Activated naive CD8-positive, alpha-beta T cell treated with anti-CD3 and anti-CD28 coated beads, Interleukin-2, amount 10 ng/mL, durations not matched to agents 7 days and 5 days (primary cell): ENCODE measurements at regions not wholly inside any gene's neighbourhood (a gene's known extent, or its start where the extent isn't known, plus 50 kb on each side); places are given as distances from the start of the nearest gene placed in this dataset.
"Not testable (repeated sequence)": the region's sequence is repeated elsewhere in the genome, so short reads cannot be mapped to it uniquely, and the experiment has no call there.

Experiments
- ATAC-seq: fragments of 150-1000 bp; cut with Tn5 transposase; one replicate; pipeline ENCODE4 v1.10.0; 2021; ENCODE audit warnings: low read depth, moderate library complexity
- POLR2A ChIA-PET: fragments of 350-600 bp; sonication (Branson Sonifier 250); formaldehyde crosslinking; loops from one replicate; lab custom pipeline; 2021; ENCODE audit warnings: antibody characterized with exemption; lab: Charles Lee
- DNase-seq: peaks from one replicate; pipeline ENCODE4 v3.0.0; 2021
- H3K27ac Mint-ChIP-seq: one replicate; pipeline ENCODE4 v1.8.0; 2022; ENCODE audit warnings: mild to moderate bottlenecking, mixed read lengths
- H3K27me3 Mint-ChIP-seq: one replicate; pipeline ENCODE4 v1.8.0; 2022; ENCODE audit warnings: mild to moderate bottlenecking, moderate library complexity, mixed read lengths
- H3K36me3 Mint-ChIP-seq: one replicate; pipeline ENCODE4 v1.8.0; 2021; ENCODE audit warnings: mild to moderate bottlenecking, mixed read lengths
- H3K4me1 Mint-ChIP-seq: one replicate; pipeline ENCODE4 v1.8.0; 2021; ENCODE audit warnings: mixed read lengths
- H3K4me3 Mint-ChIP-seq: one replicate; pipeline ENCODE4 v1.8.0; 2022; ENCODE audit warnings: mild to moderate bottlenecking, moderate library complexity, mixed read lengths
- H3K9me3 Mint-ChIP-seq: one replicate; pipeline ENCODE4 v1.8.0; 2021; ENCODE audit warnings: mixed read lengths

DNA sequence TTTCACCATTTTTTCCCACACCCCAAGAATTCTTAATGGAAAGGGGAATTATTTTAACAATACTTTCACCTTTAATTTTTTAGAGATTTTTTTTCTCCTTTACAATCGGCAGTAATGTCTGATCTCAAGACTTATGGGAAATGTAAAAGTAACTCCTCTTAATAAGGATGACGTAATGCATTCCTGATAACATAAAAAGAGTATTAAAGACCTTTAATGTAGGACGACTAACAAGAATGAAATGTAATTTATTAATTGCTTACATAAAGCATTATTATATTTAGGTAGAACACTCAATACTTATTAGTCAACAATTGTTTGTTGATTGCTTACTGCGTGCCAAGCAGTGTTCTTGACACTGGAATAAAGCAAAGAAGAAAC is 416.8 kb upstream of the NAALADL2 start:
- peaks cover 13% of the 10 kb centered on the region for H3K4me1 Mint-ChIP-seq
- no peak for DNase-seq

DNA sequence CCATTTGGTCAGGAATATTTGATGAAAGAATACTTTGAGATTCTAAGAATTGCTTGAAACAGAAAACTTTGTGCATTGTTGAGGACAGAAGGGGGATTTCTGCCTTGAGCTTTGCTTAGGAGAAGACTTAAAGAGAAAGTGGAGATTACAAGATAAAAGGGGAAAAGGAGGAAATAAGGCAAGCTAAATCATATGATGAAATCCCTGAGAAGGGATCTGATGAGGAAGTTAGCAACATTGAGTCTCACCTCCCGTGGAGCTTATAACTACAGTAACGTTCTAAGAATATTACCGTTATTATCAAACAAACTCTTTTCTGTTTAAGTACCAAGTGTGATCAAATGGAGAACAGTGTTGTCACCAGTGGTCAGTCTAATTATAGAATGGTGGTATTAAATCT is 414.7 kb upstream of the NAALADL2 start:
- no peak overlapping the region for H3K27ac Mint-ChIP-seq
- no peak overlapping the region for H3K4me3 Mint-ChIP-seq
- POLR2A ChIA-PET, result no interaction called here
- H3K36me3 Mint-ChIP-seq, result no peaks in the 10 kb centered on the region
- H3K27me3 Mint-ChIP-seq, result peaks cover 10% of the 10 kb centered on the region
- peaks cover 13% of the 10 kb centered on the region for H3K4me1 Mint-ChIP-seq
- H3K9me3 Mint-ChIP-seq, result no peaks in the 10 kb centered on the region
- DNase-seq (no peak), ATAC-seq (no peak)

More for the DNA sequence above, 416.8 kb upstream of the NAALADL2 start:
- no peaks in the 10 kb centered on the region for H3K36me3 Mint-ChIP-seq
- ATAC-seq, result no peak
- H3K9me3 Mint-ChIP-seq, result no peaks in the 10 kb centered on the region
- POLR2A ChIA-PET, result no interaction called here
- H3K27me3 Mint-ChIP-seq, result peaks cover 13% of the 10 kb centered on the region
- no peak overlapping the region for H3K27ac Mint-ChIP-seq
- no peak overlapping the region for H3K4me3 Mint-ChIP-seq

DNA sequence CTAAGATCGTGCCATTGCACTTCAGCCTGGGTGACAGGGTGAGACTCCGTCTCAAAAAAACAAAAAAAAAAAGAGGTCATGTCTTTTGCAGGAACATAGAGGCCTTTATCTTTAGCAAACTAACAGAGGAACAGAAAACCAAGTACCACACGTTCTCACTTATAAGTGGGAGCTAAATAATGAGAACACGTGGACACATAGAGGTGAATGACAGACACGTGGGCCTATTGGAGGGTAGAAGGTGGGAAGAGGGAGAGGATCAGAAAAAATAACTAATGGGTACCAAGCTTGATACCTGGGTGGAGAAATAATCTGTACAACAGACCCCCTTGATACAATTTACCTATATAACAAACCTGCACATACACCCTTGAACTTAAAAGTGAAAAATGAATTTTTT is 401.4 kb upstream of the NAALADL2 start:
- no peaks in the 10 kb centered on the region for H3K36me3 Mint-ChIP-seq
- ATAC-seq, result no peak
- no peak overlapping the region for H3K4me3 Mint-ChIP-seq
- DNase-seq, result no peak
- POLR2A ChIA-PET, result no interaction called here
- H3K9me3 Mint-ChIP-seq, result peaks cover 5% of the 10 kb centered on the region
- H3K27me3 Mint-ChIP-seq, result no peaks in the 10 kb centered on the region
- no peak overlapping the region for H3K27ac Mint-ChIP-seq
- no peaks in the 10 kb centered on the region for H3K4me1 Mint-ChIP-seq

GRCh38 chr3:174460831-174461230 is 398.3 kb upstream of the NAALADL2 start:
- no peak overlapping the region for H3K27ac Mint-ChIP-seq
- no peak for DNase-seq
- H3K27me3 Mint-ChIP-seq, result no peaks in the 10 kb centered on the region
- no peaks in the 10 kb centered on the region for H3K4me1 Mint-ChIP-seq
- H3K4me3 Mint-ChIP-seq, result no peak overlapping the region
- no peaks in the 10 kb centered on the region for H3K9me3 Mint-ChIP-seq
- no peaks in the 10 kb centered on the region for H3K36me3 Mint-ChIP-seq
- no peak for ATAC-seq
- POLR2A ChIA-PET, result no interaction called here

GRCh38 chr3:174462916-174463315 is 396.2 kb upstream of the NAALADL2 start:
- Mint-ChIP-seq H3K27me3 (no peaks in the 10 kb centered on the region), H3K9me3 (no peaks in the 10 kb centered on the region), H3K36me3 (no peaks in the 10 kb centered on the region), H3K27ac (no peak overlapping the region), H3K4me3 (no peak overlapping the region), H3K4me1 (no peaks in the 10 kb centered on the region)
- ATAC-seq (no peak), DNase-seq (no peak)
- POLR2A ChIA-PET, result no interaction called here

DNA sequence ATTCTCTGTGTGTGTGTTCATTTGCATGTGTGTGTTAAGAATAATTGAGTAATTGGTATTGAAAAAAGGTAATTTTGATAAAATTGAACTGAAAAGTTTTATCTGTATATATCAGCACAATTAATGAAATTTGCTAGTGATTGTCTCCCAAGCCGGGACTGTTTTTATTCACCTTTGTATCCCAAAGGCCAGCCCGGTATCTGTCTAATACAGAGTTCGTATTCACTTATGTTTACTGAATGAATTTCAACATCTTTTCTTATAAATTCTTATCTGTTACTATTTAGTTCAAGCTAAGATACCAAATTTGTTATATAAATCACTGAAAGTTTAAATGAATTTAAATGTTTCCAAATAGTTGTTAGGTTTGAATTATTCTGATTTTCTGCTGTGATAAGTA is 394.0 kb upstream of the NAALADL2 start:
- no peaks in the 10 kb centered on the region for H3K9me3 Mint-ChIP-seq

GRCh38 chr3:174466471-174467054 is 392.6 kb upstream of the NAALADL2 start:
- no peaks in the 10 kb centered on the region for H3K9me3 Mint-ChIP-seq
- POLR2A ChIA-PET, result no interaction called here
- no peaks in the 10 kb centered on the region for H3K4me1 Mint-ChIP-seq
- no peak for ATAC-seq
- no peak for DNase-seq
- no peaks in the 10 kb centered on the region for H3K36me3 Mint-ChIP-seq
- H3K4me3 Mint-ChIP-seq, result no peak overlapping the region
- no peaks in the 10 kb centered on the region for H3K27me3 Mint-ChIP-seq
- no peak overlapping the region for H3K27ac Mint-ChIP-seq

More for the DNA sequence above, 394.0 kb upstream of the NAALADL2 start:
- DNase-seq (no peak), ATAC-seq (no peak)
- no peak overlapping the region for H3K4me3 Mint-ChIP-seq
- no peaks in the 10 kb centered on the region for H3K36me3 Mint-ChIP-seq
- H3K4me1 Mint-ChIP-seq, result no peaks in the 10 kb centered on the region
- H3K27me3 Mint-ChIP-seq, result no peaks in the 10 kb centered on the region
- POLR2A ChIA-PET, result no interaction called here
- no peak overlapping the region for H3K27ac Mint-ChIP-seq

- no peak for DNase-seq
- peaks cover 2% of the 10 kb centered on the region for H3K27me3 Mint-ChIP-seq
- H3K4me1 Mint-ChIP-seq, result no peaks in the 10 kb centered on the region
- ATAC-seq, result no peak
- POLR2A ChIA-PET, result no interaction called here
- no peaks in the 10 kb centered on the region for H3K36me3 Mint-ChIP-seq
- H3K4me3 Mint-ChIP-seq, result no peak overlapping the region
- H3K9me3 Mint-ChIP-seq, result peaks cover 1% of the 10 kb centered on the region
- no peak overlapping the region for H3K27ac Mint-ChIP-seq
These were observed 381.6 kb upstream of the NAALADL2 start for GRCh38 chr3:174477491-174477890.

- no peaks in the 10 kb centered on the region for H3K36me3 Mint-ChIP-seq
- no peak for DNase-seq
- H3K27ac Mint-ChIP-seq, result no peak overlapping the region
- no peak overlapping the region for H3K4me3 Mint-ChIP-seq
- POLR2A ChIA-PET, result no interaction called here
- H3K27me3 Mint-ChIP-seq, result no peaks in the 10 kb centered on the region
- ATAC-seq, result no peak
- H3K9me3 Mint-ChIP-seq, result no peaks in the 10 kb centered on the region
- no peaks in the 10 kb centered on the region for H3K4me1 Mint-ChIP-seq
These were observed 378.4 kb upstream of the NAALADL2 start for GRCh38 chr3:174480767-174481166.

- DNase-seq (no peak), ATAC-seq (no peak)
- Mint-ChIP-seq H3K36me3 (no peaks in the 10 kb centered on the region), H3K27ac (no peak overlapping the region), H3K4me1 (no peaks in the 10 kb centered on the region), H3K9me3 (no peaks in the 10 kb centered on the region), H3K27me3 (no peaks in the 10 kb centered on the region), H3K4me3 (no peak overlapping the region)
- POLR2A ChIA-PET, result no interaction called here
These were observed 376.6 kb upstream of the NAALADL2 start for GRCh38 chr3:174482541-174482940.

DNA sequence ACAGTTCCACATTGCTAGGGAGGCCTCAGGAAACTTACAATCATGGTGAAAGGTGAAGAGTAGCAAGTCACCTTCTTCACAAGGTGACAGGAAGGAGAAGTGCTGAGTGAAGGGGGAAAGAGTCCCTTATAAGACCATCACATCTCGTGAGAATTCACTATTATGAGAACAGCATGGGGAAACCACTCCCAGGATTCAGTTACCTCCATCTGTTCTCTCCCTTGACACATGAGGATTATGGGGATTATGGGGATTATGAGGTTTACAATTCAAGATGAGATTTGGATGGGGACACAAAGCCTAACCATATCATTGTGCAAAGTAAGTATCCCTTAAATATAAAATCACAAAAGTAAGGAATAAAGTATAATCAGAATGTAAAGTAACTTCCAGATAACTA is 375.9 kb upstream of the NAALADL2 start:
- POLR2A ChIA-PET, result no interaction called here
- no peaks in the 10 kb centered on the region for H3K9me3 Mint-ChIP-seq
- no peak overlapping the region for H3K27ac Mint-ChIP-seq
- H3K4me1 Mint-ChIP-seq, result no peaks in the 10 kb centered on the region
- no peak overlapping the region for H3K4me3 Mint-ChIP-seq
- H3K36me3 Mint-ChIP-seq, result no peaks in the 10 kb centered on the region
- ATAC-seq (no peak), DNase-seq (no peak)
- H3K27me3 Mint-ChIP-seq, result no peaks in the 10 kb centered on the region

DNA sequence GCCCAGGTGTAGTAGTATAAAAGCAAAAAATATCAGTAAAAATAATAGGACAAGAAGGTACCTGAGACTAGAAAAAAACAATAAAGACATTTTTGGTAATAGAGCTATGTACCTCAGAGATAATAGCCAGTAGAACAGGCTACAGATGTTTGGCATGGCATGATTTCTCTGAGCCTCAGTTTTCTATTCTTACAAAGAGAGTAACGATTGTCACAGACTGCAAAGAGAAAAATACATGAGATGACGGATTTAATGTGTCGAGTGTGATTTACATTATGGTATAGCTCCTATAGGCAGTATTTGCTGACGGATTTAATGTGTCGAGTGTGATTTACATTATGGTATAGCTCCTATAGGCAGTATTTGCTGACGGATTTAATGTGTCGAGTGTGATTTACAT is 375.3 kb upstream of the NAALADL2 start:
- H3K4me3 Mint-ChIP-seq, H3K27ac Mint-ChIP-seq, ATAC-seq, H3K4me1 Mint-ChIP-seq, H3K9me3 Mint-ChIP-seq, H3K36me3 Mint-ChIP-seq, DNase-seq, POLR2A ChIA-PET, H3K27me3 Mint-ChIP-seq: not testable (repeated sequence)

DNA sequence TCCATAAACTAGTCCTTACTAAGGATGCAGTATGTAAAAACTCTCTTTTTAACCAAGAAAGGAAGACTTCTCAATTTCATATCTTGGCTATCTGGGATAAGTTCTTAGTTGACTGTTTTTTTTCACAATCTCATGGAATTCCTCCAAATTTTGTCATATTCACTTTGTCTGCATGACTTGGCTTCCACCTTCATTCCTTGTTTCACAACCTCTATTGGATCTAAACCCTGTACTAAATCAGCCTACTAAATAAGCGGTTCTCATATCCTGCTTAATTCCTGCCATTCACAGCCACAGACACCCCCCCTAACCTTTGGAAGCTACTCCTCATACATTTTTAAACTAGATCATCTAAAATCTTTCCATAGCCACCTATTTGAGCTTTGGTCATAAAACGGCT is 370.6 kb upstream of the NAALADL2 start:
- no peaks in the 10 kb centered on the region for H3K27me3 Mint-ChIP-seq
- H3K36me3 Mint-ChIP-seq, result no peaks in the 10 kb centered on the region
- no peak overlapping the region for H3K4me3 Mint-ChIP-seq
- ATAC-seq (no peak), DNase-seq (no peak)
- H3K4me1 Mint-ChIP-seq, result no peaks in the 10 kb centered on the region
- no peaks in the 10 kb centered on the region for H3K9me3 Mint-ChIP-seq
- H3K27ac Mint-ChIP-seq, result no peak overlapping the region
- POLR2A ChIA-PET, result no interaction called here

- no peak for ATAC-seq
- Mint-ChIP-seq H3K27me3 (no peaks in the 10 kb centered on the region), H3K4me3 (no peak overlapping the region), H3K9me3 (no peaks in the 10 kb centered on the region), H3K4me1 (no peaks in the 10 kb centered on the region), H3K36me3 (no peaks in the 10 kb centered on the region), H3K27ac (no peak overlapping the region)
- DNase-seq, result no peak
- POLR2A ChIA-PET, result no interaction called here
These were observed 363.8 kb upstream of the NAALADL2 start for GRCh38 chr3:174495311-174495710.

DNA sequence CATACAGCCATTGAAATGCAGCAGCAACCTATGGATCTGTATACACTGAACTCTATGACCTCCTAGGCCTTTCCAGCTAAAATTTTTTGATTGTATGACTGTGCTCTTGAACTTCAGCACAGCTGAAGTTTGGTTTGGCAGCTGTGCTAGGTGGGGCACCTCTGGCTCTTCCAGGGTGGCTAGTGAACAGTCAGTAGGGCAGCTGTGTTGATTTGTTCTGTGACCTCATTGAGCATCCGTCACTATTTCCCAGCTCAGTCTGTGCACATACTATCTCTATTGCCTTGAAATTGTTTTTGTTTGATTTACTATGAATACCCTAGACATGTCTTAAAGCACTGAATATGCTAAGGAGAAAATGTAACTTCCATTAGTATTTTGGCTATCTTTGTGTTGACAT is 363.2 kb upstream of the NAALADL2 start:
- POLR2A ChIA-PET, result no interaction called here
- Mint-ChIP-seq H3K9me3 (no peaks in the 10 kb centered on the region), H3K4me1 (no peaks in the 10 kb centered on the region), H3K36me3 (no peaks in the 10 kb centered on the region), H3K27ac (no peak overlapping the region), H3K27me3 (no peaks in the 10 kb centered on the region), H3K4me3 (no peak overlapping the region)
- DNase-seq (no peak), ATAC-seq (no peak)
